Panc1 (cell line): ENCODE measurements at regions not wholly inside any gene's neighbourhood (a gene's known extent, or its start where the extent isn't known, plus 50 kb on each side); places are given as distances from the start of the nearest gene placed in this dataset.

ENCODE experiments used
- ATAC-seq: fragments of 200-7000 bp; cut with Tn5 transposase; 2 replicates; pipeline ENCODE4 v1.9.1; 2020; ENCODE audit warnings: mild to moderate bottlenecking, moderate library complexity
- BruUV-seq: library from RNA; stranded (reverse); fragments of 400-500 nt; replicated peaks from 2 replicates; lab custom pipeline; 2021; lab: Mats Ljungman, UMichigan
- CTCF ChIA-PET: fragments of 300-600 bp; sonication (Branson Sonifier 250); formaldehyde crosslinking; loops from one replicate; lab custom pipeline; 2022; ENCODE audit warnings: antibody characterized with exemption; lab: Charles Lee
- POLR2A ChIA-PET: fragments of 300-600 bp; sonication (Branson Sonifier 250); formaldehyde crosslinking; loops from one replicate; lab custom pipeline; 2022; ENCODE audit warnings: antibody characterized with exemption; lab: Charles Lee
- DNase-seq: peaks from one replicate; pipeline ENCODE4 v3.0.0-alpha.2; 2010; ENCODE audit warnings: low read depth, low spot score
- H3K27ac ChIP-seq: 2 replicates; pipeline ENCODE4 v1.5.1; 2011; ENCODE audit warnings: mild to moderate bottlenecking, low read length, inconsistent platforms
- H3K27me3 ChIP-seq: fragments of 200-500 bp; sonication (Bioruptor generic); 2 replicates; pipeline ENCODE4 v1.6.0; 2014; ENCODE audit warnings: low read length, inconsistent platforms; ENCODE audit not compliant: control insufficient read depth, insufficient read depth
- H3K36me3 ChIP-seq: fragments of 200-500 bp; sonication (Bioruptor generic); 2 replicates; pipeline ENCODE4 v1.5.1; 2014; ENCODE audit warnings: inconsistent platforms, mild to moderate bottlenecking, low read length, moderate library complexity; ENCODE audit not compliant: control insufficient read depth, insufficient read depth
- H3K4me1 ChIP-seq: 2 replicates; pipeline ENCODE4 v1.5.1; 2011; ENCODE audit warnings: inconsistent platforms, mild to moderate bottlenecking, low read length, moderate library complexity; ENCODE audit not compliant: control insufficient read depth, insufficient read depth
- H3K4me3 ChIP-seq, 2 experiments: 2 replicates each; pipeline ENCODE4 v1.5.1; 2011 to 2012; ENCODE audit warnings: low read depth in 2 of 2, low read length in 2 of 2, mild to moderate bottlenecking in 2 of 2, inconsistent platforms in 1 of 2, moderate library complexity in 1 of 2
- H3K9me3 ChIP-seq: fragments of 200-500 bp; sonication (Bioruptor generic); 2 replicates; pipeline ENCODE4 v1.5.1; 2014; ENCODE audit warnings: low read depth, mild to moderate bottlenecking, inconsistent platforms, low read length, moderate library complexity; ENCODE audit not compliant: control insufficient read depth, insufficient read depth
- POLR2AphosphoS5 ChIP-seq: IDR thresholded peaks from 2 replicates; pipeline ENCODE4 v1.6.1; 2012; ENCODE audit warnings: mild to moderate bottlenecking, low read depth, low read length, moderate library complexity
- REST ChIP-seq, 2 experiments: IDR thresholded peaks; 2 replicates each; pipeline ENCODE4 v1.6.1; 2011 to 2012; ENCODE audit warnings: low read depth in 2 of 2, control low read depth in 1 of 2, low read length in 1 of 2, mild to moderate bottlenecking in 1 of 2, moderate library complexity in 1 of 2; ENCODE audit not compliant: insufficient read depth in 1 of 2
- TCF7L2 ChIP-seq: IDR thresholded peaks from 2 replicates; pipeline ENCODE4 v1.6.1; 2011; ENCODE audit warnings: mild to moderate bottlenecking, low read depth, low read length, inconsistent platforms
- in situ Hi-C: cut with HindIII; loops from 2 replicates; pipeline ENCODE4 v1.10.0; 2016; ENCODE audit warnings: low sequenced_read_pairs, low pct_unique_long_range_greater_than_20kb
- intact Hi-C: fragments of 100-400 bp; cut with micrococcal nuclease; formaldehyde crosslinking; loops from one replicate; pipeline ENCODE4 v1.10.0; 2022; ENCODE audit not compliant: unreplicated experiment

GRCh38 chr7:12926206-12926605, 238.8 kb downstream of the ARL4A start:
- no peaks in the 10 kb centered on the region for H3K9me3 ChIP-seq
- no peaks in the 10 kb centered on the region for H3K4me1 ChIP-seq
- no peak for DNase-seq
- no peak overlapping the region for H3K4me3 ChIP-seq
- BruUV-seq, result no TSS peak
- no peak for ATAC-seq
- intact Hi-C loops (no loop called here), in situ Hi-C loops (no loop called here)
- CTCF ChIA-PET, result interaction anchor here (0.7 kb wide), 1 partner anchor 111 kb away, joined by 5 read pairs; no protein-coding TSS in a partner anchor
- TF ChIP-seq REST (IDR thresholded peaks at IDR 0.05; ENCODE audit: insufficient read depth in 1 of 2, low read depth in 2 of 2, low read length in 1 of 2), result no peak
- no peak for TF ChIP-seq TCF7L2
- H3K27me3 ChIP-seq, result no peaks in the 10 kb centered on the region
- no peaks in the 10 kb centered on the region for H3K36me3 ChIP-seq
- H3K27ac ChIP-seq, result no peak overlapping the region
- POLR2A ChIA-PET, result no interaction called here

GRCh38 chr7:12927635-12928434, 240.4 kb downstream of the ARL4A start:
- DNase-seq (no peak), ATAC-seq (no peak)
- H3K4me3 ChIP-seq, result no peak overlapping the region
- no peaks in the 10 kb centered on the region for H3K9me3 ChIP-seq
- no peaks in the 10 kb centered on the region for H3K27me3 ChIP-seq
- CTCF ChIA-PET, result no interaction called here
- H3K27ac ChIP-seq, result no peak overlapping the region
- H3K4me1 ChIP-seq, result no peaks in the 10 kb centered on the region
- H3K36me3 ChIP-seq, result no peaks in the 10 kb centered on the region
- no TSS peak for BruUV-seq
- no peak for TF ChIP-seq REST (IDR thresholded peaks at IDR 0.05; ENCODE audit: insufficient read depth in 1 of 2, low read depth in 2 of 2, low read length in 1 of 2)
- TF ChIP-seq POLR2AphosphoS5, result no peak
- POLR2A ChIA-PET, result no interaction called here
- intact Hi-C loops (no loop called here), in situ Hi-C loops (no loop called here)
